Cardiac fibroblast (primary cell): ENCODE measurements at regions not wholly inside any gene's neighbourhood (a gene's known extent, or its start where the extent isn't known, plus 50 kb on each side); places are given as distances from the start of the nearest gene placed in this dataset.
A peak's percentile ranks its signal among the peaks of the same experiment; 100 is the strongest.

Source experiments
- DNase-seq, 2 donors: peaks; one replicate each; pipeline versions ENCODE4 v3.0.0 to v3.0.0-alpha.2; 2010; ENCODE audit warnings: low read depth in 2 of 2
- H3K4me3 ChIP-seq, 2 donors: replicated peaks in 1 of 2; 1 replicate in 1 of 2; 2 replicates in 1 of 2; pipeline ENCODE4 v1.5.1; 2011; ENCODE audit warnings: low read depth in 2 of 2, low read length in 2 of 2, mild to moderate bottlenecking in 2 of 2, moderate library complexity in 1 of 2
- CTCF ChIP-seq: IDR thresholded peaks from one replicate; pipeline ENCODE4 v1.5.1; 2011; ENCODE audit warnings: low read depth, mild to moderate bottlenecking, low read length, inconsistent platforms

- no peak for TF ChIP-seq CTCF
- DNase-seq: no peak
Measured at GRCh38 chr3:117545484-117545883, 835.9 kb downstream of the TUSC7 start.

GRCh38 chr3:117547956-117548550 is 838.5 kb downstream of the TUSC7 start:
- H3K4me3 ChIP-seq: no peak overlapping the region
- TF ChIP-seq CTCF: no peak
- DNase-seq: peak; percentile 54 to 66

More at GRCh38 chr3:117545484-117545883, 835.9 kb downstream of the TUSC7 start:
- no peak overlapping the region for H3K4me3 ChIP-seq

- no peak overlapping the region for H3K4me3 ChIP-seq
- DNase-seq: no peak
- no peak for TF ChIP-seq CTCF
Measured at GRCh38 chr3:117548600-117548999, 839.0 kb downstream of the TUSC7 start.

DNA sequence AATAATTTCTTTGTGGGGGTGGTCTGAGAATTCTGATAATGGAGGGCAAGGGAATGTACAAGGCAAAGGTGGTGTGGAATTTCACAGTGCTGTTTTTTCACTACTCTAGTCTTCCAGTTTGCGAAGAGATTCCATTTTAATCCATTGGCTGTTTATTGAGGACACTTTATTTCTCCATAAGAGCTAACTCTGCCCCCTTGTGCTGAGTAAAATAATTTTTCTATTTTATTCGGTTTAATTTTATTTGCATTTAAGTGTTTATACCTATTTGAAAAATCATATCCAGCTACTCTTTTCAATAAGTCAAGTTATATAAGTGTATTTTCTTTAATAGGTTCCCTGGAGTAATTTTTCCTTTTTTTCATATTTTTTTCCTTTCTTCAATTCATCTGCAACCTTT is 840.1 kb downstream of the TUSC7 start:
- no peak overlapping the region for H3K4me3 ChIP-seq
- no peak for TF ChIP-seq CTCF
- DNase-seq: peak in 1 of 2 donors; percentile 8

DNA sequence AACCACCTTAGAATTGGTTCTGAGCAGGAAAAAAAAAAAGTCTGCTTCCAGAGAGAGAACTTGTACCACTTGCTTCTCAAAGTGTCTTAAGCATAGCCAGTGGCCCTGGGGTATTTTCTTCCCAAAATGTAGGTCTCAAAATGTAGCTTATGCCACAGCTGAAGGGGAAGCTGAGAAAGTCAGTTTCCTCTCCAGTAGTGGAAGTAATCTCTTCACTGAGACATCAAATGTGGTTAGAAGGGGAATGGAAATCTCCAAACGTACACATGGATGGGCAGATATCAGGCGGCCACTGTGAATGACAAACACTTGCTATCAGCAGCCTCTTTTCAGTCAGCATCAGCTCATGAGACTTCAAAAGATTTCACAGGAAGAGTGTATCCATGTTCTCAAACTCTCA is 841.2 kb downstream of the TUSC7 start:
- TF ChIP-seq CTCF: no peak
- H3K4me3 ChIP-seq: no peak overlapping the region
- DNase-seq: no peak

DNA sequence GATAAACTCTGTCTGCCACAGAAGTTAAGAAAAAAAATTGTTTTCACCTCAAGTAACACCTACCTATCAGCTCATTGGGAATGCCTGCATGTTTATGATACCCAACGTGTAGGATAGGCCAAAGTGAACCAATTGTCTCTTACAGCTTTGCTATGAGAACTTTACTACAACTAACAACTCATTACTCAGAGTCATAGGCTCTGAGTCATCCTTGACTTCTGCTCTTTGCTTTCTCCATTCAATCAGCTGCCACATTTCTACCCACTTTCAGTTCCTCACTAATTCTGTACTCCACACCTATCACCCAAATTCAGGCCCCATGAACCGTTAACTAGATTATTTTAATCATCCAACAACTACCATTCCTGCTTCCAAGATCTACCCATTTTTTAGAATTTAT is 843.9 kb downstream of the TUSC7 start:
- DNase-seq: peak in 1 of 2 donors; percentile 32
- H3K4me3 ChIP-seq: no peak overlapping the region
- no peak for TF ChIP-seq CTCF

DNA sequence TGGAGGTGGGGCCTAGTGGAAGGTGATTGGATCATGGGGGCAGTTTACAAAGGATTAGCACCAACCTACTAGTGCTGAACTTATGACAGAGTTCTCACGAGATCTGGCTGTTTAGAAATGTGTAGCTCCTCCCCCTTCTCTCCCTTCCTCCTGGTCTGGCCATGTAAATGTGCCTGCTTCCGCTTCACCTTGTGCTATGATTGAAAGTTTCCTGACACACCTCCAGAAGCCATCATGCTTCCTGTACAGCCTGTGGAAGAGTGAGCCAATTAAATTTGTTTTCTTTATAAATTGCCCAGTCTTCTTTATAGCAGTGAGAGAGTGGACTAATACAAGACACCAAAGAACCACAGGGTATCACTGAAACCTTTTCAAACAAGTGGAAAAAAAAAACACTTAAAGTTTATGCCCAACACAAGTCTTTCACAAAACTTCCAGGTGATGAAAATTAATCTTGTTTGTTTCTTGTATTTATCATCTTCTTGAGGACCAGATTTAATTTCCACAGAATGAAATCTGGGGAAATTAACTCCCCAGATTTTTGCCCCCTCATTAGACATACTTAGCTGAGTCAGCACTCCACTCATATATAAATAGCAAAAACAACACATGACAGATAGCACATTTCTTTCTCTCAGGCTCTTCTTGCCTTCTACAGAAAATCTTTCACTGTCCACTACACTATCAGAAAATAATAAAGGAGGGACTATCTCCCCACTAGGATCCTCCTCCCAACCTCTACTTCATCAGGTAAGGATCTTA is 847.2 kb downstream of the TUSC7 start:
- no peak overlapping the region for H3K4me3 ChIP-seq
- TF ChIP-seq CTCF: no peak
- DNase-seq: no peak
